ENCODE measurements at regions not wholly inside any gene's neighbourhood (a gene's known extent, or its start where the extent isn't known, plus 50 kb on each side); places are given as distances from the start of the nearest gene placed in this dataset.

- no peaks in the 10 kb centered on the region for H3K9me3 Mint-ChIP-seq
- CTCF ChIA-PET: interaction anchor here (1.1 to 2.0 kb wide), 3 partner anchors 10 to 180 kb away, joined by 3 to 13 read pairs (median 4); no protein-coding TSS in a partner anchor
- DNase-seq (ENCODE audit: low spot score) (no peak), ATAC-seq (no peak)
- peaks cover 88% of the 10 kb centered on the region for H3K4me1 Mint-ChIP-seq
- H3K27me3 Mint-ChIP-seq (ENCODE audit: low read depth): no peaks in the 10 kb centered on the region
- POLR2A ChIA-PET: no interaction called here
- no peak overlapping the region for H3K27ac Mint-ChIP-seq
- no peak overlapping the region for H3K4me3 Mint-ChIP-seq
- no peaks in the 10 kb centered on the region for H3K36me3 Mint-ChIP-seq
- TF ChIP-seq, protein P1, sequence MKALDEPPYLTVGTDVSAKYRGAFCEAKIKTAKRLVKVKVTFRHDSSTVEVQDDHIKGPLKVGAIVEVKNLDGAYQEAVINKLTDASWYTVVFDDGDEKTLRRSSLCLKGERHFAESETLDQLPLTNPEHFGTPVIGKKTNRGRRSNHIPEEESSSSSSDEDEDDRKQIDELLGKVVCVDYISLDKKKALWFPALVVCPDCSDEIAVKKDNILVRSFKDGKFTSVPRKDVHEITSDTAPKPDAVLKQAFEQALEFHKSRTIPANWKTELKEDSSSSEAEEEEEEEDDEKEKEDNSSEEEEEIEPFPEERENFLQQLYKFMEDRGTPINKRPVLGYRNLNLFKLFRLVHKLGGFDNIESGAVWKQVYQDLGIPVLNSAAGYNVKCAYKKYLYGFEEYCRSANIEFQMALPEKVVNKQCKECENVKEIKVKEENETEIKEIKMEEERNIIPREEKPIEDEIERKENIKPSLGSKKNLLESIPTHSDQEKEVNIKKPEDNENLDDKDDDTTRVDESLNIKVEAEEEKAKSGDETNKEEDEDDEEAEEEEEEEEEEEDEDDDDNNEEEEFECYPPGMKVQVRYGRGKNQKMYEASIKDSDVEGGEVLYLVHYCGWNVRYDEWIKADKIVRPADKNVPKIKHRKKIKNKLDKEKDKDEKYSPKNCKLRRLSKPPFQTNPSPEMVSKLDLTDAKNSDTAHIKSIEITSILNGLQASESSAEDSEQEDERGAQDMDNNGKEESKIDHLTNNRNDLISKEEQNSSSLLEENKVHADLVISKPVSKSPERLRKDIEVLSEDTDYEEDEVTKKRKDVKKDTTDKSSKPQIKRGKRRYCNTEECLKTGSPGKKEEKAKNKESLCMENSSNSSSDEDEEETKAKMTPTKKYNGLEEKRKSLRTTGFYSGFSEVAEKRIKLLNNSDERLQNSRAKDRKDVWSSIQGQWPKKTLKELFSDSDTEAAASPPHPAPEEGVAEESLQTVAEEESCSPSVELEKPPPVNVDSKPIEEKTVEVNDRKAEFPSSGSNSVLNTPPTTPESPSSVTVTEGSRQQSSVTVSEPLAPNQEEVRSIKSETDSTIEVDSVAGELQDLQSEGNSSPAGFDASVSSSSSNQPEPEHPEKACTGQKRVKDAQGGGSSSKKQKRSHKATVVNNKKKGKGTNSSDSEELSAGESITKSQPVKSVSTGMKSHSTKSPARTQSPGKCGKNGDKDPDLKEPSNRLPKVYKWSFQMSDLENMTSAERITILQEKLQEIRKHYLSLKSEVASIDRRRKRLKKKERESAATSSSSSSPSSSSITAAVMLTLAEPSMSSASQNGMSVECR (CRISPR knock-in tag; IDR thresholded peaks at IDR 0.05; ENCODE audit: borderline replicate concordance): no peak
- TF ChIP-seq CREB1 (CRISPR knock-in tag; IDR thresholded peaks at IDR 0.05) (no peak), E2F4 (CRISPR knock-in tag; IDR thresholded peaks at IDR 0.05; ENCODE audit: borderline replicate concordance, low read depth) (no peak), ETV6 (CRISPR knock-in tag; IDR thresholded peaks at IDR 0.05) (no peak), FOXP4 (CRISPR knock-in tag; IDR thresholded peaks at IDR 0.05) (no peak), CTCF (IDR thresholded peaks at IDR 0.05) (no peak), MYBL2 (CRISPR knock-in tag; IDR thresholded peaks at IDR 0.05) (no peak), ZSCAN18 (CRISPR knock-in tag; IDR thresholded peaks at IDR 0.05) (no peak), ZBTB21 (CRISPR knock-in tag; IDR thresholded peaks at IDR 0.05; ENCODE audit: borderline replicate concordance) (no peak), ZNF138 (CRISPR knock-in tag; conservative IDR thresholded peaks at IDR 0.05) (no peak)
- TF ChIP-seq, protein P2, sequence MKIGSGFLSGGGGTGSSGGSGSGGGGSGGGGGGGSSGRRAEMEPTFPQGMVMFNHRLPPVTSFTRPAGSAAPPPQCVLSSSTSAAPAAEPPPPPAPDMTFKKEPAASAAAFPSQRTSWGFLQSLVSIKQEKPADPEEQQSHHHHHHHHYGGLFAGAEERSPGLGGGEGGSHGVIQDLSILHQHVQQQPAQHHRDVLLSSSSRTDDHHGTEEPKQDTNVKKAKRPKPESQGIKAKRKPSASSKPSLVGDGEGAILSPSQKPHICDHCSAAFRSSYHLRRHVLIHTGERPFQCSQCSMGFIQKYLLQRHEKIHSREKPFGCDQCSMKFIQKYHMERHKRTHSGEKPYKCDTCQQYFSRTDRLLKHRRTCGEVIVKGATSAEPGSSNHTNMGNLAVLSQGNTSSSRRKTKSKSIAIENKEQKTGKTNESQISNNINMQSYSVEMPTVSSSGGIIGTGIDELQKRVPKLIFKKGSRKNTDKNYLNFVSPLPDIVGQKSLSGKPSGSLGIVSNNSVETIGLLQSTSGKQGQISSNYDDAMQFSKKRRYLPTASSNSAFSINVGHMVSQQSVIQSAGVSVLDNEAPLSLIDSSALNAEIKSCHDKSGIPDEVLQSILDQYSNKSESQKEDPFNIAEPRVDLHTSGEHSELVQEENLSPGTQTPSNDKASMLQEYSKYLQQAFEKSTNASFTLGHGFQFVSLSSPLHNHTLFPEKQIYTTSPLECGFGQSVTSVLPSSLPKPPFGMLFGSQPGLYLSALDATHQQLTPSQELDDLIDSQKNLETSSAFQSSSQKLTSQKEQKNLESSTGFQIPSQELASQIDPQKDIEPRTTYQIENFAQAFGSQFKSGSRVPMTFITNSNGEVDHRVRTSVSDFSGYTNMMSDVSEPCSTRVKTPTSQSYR (CRISPR knock-in tag; IDR thresholded peaks at IDR 0.05): no peak
- TF ChIP-seq, protein P3, sequence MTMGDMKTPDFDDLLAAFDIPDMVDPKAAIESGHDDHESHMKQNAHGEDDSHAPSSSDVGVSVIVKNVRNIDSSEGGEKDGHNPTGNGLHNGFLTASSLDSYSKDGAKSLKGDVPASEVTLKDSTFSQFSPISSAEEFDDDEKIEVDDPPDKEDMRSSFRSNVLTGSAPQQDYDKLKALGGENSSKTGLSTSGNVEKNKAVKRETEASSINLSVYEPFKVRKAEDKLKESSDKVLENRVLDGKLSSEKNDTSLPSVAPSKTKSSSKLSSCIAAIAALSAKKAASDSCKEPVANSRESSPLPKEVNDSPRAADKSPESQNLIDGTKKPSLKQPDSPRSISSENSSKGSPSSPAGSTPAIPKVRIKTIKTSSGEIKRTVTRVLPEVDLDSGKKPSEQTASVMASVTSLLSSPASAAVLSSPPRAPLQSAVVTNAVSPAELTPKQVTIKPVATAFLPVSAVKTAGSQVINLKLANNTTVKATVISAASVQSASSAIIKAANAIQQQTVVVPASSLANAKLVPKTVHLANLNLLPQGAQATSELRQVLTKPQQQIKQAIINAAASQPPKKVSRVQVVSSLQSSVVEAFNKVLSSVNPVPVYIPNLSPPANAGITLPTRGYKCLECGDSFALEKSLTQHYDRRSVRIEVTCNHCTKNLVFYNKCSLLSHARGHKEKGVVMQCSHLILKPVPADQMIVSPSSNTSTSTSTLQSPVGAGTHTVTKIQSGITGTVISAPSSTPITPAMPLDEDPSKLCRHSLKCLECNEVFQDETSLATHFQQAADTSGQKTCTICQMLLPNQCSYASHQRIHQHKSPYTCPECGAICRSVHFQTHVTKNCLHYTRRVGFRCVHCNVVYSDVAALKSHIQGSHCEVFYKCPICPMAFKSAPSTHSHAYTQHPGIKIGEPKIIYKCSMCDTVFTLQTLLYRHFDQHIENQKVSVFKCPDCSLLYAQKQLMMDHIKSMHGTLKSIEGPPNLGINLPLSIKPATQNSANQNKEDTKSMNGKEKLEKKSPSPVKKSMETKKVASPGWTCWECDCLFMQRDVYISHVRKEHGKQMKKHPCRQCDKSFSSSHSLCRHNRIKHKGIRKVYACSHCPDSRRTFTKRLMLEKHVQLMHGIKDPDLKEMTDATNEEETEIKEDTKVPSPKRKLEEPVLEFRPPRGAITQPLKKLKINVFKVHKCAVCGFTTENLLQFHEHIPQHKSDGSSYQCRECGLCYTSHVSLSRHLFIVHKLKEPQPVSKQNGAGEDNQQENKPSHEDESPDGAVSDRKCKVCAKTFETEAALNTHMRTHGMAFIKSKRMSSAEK (CRISPR knock-in tag; IDR thresholded peaks at IDR 0.05; ENCODE audit: borderline replicate concordance): no peak
- TF ChIP-seq, protein P4, sequence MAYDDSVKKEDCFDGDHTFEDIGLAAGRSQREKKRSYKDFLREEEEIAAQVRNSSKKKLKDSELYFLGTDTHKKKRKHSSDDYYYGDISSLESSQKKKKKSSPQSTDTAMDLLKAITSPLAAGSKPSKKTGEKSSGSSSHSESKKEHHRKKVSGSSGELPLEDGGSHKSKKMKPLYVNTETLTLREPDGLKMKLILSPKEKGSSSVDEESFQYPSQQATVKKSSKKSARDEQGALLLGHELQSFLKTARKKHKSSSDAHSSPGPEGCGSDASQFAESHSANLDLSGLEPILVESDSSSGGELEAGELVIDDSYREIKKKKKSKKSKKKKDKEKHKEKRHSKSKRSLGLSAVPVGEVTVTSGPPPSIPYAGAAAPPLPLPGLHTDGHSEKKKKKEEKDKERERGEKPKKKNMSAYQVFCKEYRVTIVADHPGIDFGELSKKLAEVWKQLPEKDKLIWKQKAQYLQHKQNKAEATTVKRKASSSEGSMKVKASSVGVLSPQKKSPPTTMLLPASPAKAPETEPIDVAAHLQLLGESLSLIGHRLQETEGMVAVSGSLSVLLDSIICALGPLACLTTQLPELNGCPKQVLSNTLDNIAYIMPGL (CRISPR knock-in tag; IDR thresholded peaks at IDR 0.05): no peak
Measured at GRCh38 chr6:44665683-44666082, 278.2 kb downstream of the CDC5L start.
